ENCODE measurements at regions not wholly inside any gene's neighbourhood (a gene's known extent, or its start where the extent isn't known, plus 50 kb on each side); places are given as distances from the start of the nearest gene placed in this dataset.

DNA sequence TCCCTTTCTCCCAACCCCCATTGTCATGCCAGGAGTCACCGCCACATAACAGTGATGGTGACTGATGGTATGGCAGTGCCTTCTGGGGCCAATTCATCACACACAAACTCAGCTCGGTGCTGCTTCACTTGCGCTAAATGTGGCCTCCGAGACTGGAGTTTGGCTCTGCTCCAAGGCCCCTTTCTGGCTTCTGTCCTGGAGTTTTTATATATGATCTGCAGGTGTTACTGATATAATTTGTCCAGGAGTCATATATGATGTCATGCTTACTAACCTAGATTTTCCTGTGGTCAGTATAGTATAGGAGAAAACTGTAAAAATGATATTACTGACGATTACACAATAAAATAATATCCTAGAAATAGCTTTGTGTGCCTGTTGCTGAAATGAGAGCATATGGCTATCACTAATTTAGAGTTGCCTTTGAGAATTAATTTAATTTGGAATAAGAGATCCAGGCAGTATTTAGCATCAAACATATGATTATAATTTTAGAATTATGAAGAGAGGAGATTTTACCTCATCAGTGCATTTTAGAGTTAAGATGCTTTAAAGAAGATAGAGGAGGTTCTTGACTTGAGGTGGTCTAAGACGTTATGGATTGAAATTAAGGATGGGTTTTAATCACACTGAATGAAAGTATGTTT is 334.1 kb upstream of the CD180 start:
- TF ChIP-seq, protein P1, sequence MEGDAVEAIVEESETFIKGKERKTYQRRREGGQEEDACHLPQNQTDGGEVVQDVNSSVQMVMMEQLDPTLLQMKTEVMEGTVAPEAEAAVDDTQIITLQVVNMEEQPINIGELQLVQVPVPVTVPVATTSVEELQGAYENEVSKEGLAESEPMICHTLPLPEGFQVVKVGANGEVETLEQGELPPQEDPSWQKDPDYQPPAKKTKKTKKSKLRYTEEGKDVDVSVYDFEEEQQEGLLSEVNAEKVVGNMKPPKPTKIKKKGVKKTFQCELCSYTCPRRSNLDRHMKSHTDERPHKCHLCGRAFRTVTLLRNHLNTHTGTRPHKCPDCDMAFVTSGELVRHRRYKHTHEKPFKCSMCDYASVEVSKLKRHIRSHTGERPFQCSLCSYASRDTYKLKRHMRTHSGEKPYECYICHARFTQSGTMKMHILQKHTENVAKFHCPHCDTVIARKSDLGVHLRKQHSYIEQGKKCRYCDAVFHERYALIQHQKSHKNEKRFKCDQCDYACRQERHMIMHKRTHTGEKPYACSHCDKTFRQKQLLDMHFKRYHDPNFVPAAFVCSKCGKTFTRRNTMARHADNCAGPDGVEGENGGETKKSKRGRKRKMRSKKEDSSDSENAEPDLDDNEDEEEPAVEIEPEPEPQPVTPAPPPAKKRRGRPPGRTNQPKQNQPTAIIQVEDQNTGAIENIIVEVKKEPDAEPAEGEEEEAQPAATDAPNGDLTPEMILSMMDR (IDR thresholded peaks at IDR 0.05) = no peak
- TF ChIP-seq RFX5 (IDR thresholded peaks at IDR 0.05) (no peak), JUN (IDR thresholded peaks at IDR 0.05) (no peak), CHD2 (IDR thresholded peaks at IDR 0.05; ENCODE audit: low read length, partially characterized antibody) (no peak), ZNF302 (CRISPR knock-in tag; IDR thresholded peaks at IDR 0.05) (no peak), NFE2L2 (conservative IDR thresholded peaks at IDR 0.05; ENCODE audit: low read length) (no peak), POLR2A (IDR thresholded peaks at IDR 0.05; ENCODE audit: low read length) (no peak), EP300 (IDR thresholded peaks at IDR 0.05) (no peak)
- TF ChIP-seq, protein P2, sequence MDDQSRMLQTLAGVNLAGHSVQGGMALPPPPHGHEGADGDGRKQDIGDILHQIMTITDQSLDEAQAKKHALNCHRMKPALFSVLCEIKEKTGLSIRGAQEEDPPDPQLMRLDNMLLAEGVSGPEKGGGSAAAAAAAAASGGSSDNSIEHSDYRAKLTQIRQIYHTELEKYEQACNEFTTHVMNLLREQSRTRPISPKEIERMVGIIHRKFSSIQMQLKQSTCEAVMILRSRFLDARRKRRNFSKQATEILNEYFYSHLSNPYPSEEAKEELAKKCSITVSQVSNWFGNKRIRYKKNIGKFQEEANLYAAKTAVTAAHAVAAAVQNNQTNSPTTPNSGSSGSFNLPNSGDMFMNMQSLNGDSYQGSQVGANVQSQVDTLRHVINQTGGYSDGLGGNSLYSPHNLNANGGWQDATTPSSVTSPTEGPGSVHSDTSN (IDR thresholded peaks at IDR 0.05) = no peak
- TF ChIP-seq, protein P3, sequence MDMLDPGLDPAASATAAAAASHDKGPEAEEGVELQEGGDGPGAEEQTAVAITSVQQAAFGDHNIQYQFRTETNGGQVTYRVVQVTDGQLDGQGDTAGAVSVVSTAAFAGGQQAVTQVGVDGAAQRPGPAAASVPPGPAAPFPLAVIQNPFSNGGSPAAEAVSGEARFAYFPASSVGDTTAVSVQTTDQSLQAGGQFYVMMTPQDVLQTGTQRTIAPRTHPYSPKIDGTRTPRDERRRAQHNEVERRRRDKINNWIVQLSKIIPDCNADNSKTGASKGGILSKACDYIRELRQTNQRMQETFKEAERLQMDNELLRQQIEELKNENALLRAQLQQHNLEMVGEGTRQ (IDR thresholded peaks at IDR 0.05) = no peak
